H9 (cell line): ENCODE measurements at regions not wholly inside any gene's neighbourhood (a gene's known extent, or its start where the extent isn't known, plus 50 kb on each side); places are given as distances from the start of the nearest gene placed in this dataset.

Source experiments
- DNase-seq: peaks from one replicate; pipeline ENCODE4 v3.0.0-alpha.2; 2017
- H2AFZ ChIP-seq: one replicate; pipeline ENCODE4 v1.6.1; 2013; ENCODE audit warnings: mild to moderate bottlenecking, low read length, control low read depth, moderate library complexity
- H2AK5ac ChIP-seq: 2 replicates; pipeline ENCODE4 v1.6.1; 2013; ENCODE audit warnings: low read length, control low read depth, mixed read lengths; ENCODE audit not compliant: insufficient read length
- H2BK120ac ChIP-seq: one replicate; pipeline ENCODE4 v1.6.1; 2013; ENCODE audit warnings: low read depth, mild to moderate bottlenecking, low read length, control low read depth, inconsistent platforms; ENCODE audit not compliant: poor library complexity, severe bottlenecking
- H2BK12ac ChIP-seq: 2 replicates; pipeline ENCODE4 v1.6.1; 2013; ENCODE audit warnings: low read length, control low read depth, mixed read lengths, low read depth; ENCODE audit not compliant: insufficient read length
- H2BK15ac ChIP-seq: 2 replicates; pipeline ENCODE4 v1.6.1; 2013; ENCODE audit warnings: low read depth, low read length, control low read depth
- H2BK20ac ChIP-seq: one replicate; pipeline ENCODE4 v1.6.1; 2013; ENCODE audit warnings: low read depth, mild to moderate bottlenecking, low read length, control low read depth, inconsistent platforms; ENCODE audit not compliant: poor library complexity, severe bottlenecking
- H2BK5ac ChIP-seq: 2 replicates; pipeline ENCODE4 v1.6.1; 2013; ENCODE audit warnings: low read length, control low read depth, mixed read lengths; ENCODE audit not compliant: insufficient read length
- H3K14ac ChIP-seq: 2 replicates; pipeline ENCODE4 v1.6.1; 2013; ENCODE audit warnings: low read length, control low read depth; ENCODE audit not compliant: insufficient read depth
- H3K18ac ChIP-seq: 2 replicates; pipeline ENCODE4 v1.6.1; 2013; ENCODE audit warnings: low read depth, mild to moderate bottlenecking, mixed read lengths, low read length, control low read depth; ENCODE audit not compliant: insufficient read length
- H3K23ac ChIP-seq: 2 replicates; pipeline ENCODE4 v1.6.1; 2013; ENCODE audit warnings: low read length, control low read depth, mixed read lengths, low read depth; ENCODE audit not compliant: insufficient read length
- H3K23me2 ChIP-seq: 2 replicates; pipeline ENCODE4 v1.6.1; 2013; ENCODE audit warnings: low read depth, mild to moderate bottlenecking, mixed read lengths, low read length, control low read depth; ENCODE audit not compliant: insufficient read length, poor library complexity, severe bottlenecking
- H3K27ac ChIP-seq: 2 replicates; pipeline ENCODE4 v1.5.1; 2013; ENCODE audit warnings: low read length, control low read depth, mixed read lengths, low read depth; ENCODE audit not compliant: insufficient read length
- H3K27me3 ChIP-seq: 2 replicates; pipeline ENCODE4 v1.6.1; 2013; ENCODE audit warnings: low read length, control low read depth, inconsistent platforms; ENCODE audit not compliant: insufficient read depth
- H3K4ac ChIP-seq: 2 replicates; pipeline ENCODE4 v1.6.1; 2013; ENCODE audit warnings: low read depth, mild to moderate bottlenecking, control low read depth, inconsistent platforms, low read length, moderate library complexity
- H3K4me1 ChIP-seq: 2 replicates; pipeline ENCODE4 v1.6.1; 2013; ENCODE audit warnings: low read length, control low read depth, inconsistent platforms; ENCODE audit not compliant: insufficient read depth
- H3K4me2 ChIP-seq: 2 replicates; pipeline ENCODE4 v1.6.1; 2013; ENCODE audit warnings: low read length, control low read depth, mixed read lengths; ENCODE audit not compliant: insufficient read length, insufficient read depth
- H3K56ac ChIP-seq: 2 replicates; pipeline ENCODE4 v1.6.1; 2013; ENCODE audit warnings: low read depth, mild to moderate bottlenecking, mixed read lengths, low read length, control low read depth; ENCODE audit not compliant: insufficient read length
- H3K79me1 ChIP-seq: 2 replicates; pipeline ENCODE4 v1.6.1; 2013; ENCODE audit warnings: low read depth, mild to moderate bottlenecking, moderate library complexity, low read length, control low read depth, inconsistent platforms; ENCODE audit not compliant: insufficient read depth, poor library complexity, severe bottlenecking
- H3K79me2 ChIP-seq: 2 replicates; pipeline ENCODE4 v1.6.1; 2013; ENCODE audit warnings: low read length, control low read depth, inconsistent platforms; ENCODE audit not compliant: insufficient read depth
- H3K9ac ChIP-seq: 2 replicates; pipeline ENCODE4 v1.6.1; 2013; ENCODE audit warnings: low read length, control low read depth, mixed read lengths; ENCODE audit not compliant: insufficient read length; ENCODE audit errors: extremely low read depth
- H3K9me3 ChIP-seq: one replicate; pipeline ENCODE4 v1.6.1; 2013; ENCODE audit warnings: low read depth, low read length, inconsistent platforms; ENCODE audit not compliant: control insufficient read depth
- H3T11ph ChIP-seq: one replicate; pipeline ENCODE4 v1.6.1; 2013; ENCODE audit warnings: mild to moderate bottlenecking, low read length, control low read depth, inconsistent platforms
- H4K20me1 ChIP-seq: one replicate; pipeline ENCODE4 v1.6.1; 2013; ENCODE audit not compliant: control insufficient read depth, insufficient read length, insufficient read depth
- H4K5ac ChIP-seq: 2 replicates; pipeline ENCODE4 v1.6.1; 2013; ENCODE audit warnings: low read depth, mild to moderate bottlenecking, mixed read lengths, low read length, control low read depth; ENCODE audit not compliant: insufficient read length
- H4K8ac ChIP-seq: replicated peaks from 2 replicates; pipeline ENCODE4 v1.6.1; 2013; ENCODE audit warnings: low read length, control low read depth, mixed read lengths, low read depth; ENCODE audit not compliant: insufficient read length
- H4K91ac ChIP-seq: 2 replicates; pipeline ENCODE4 v1.6.1; 2013; ENCODE audit warnings: low read depth, mild to moderate bottlenecking, moderate library complexity, mixed read lengths, low read length, control low read depth; ENCODE audit not compliant: insufficient read length
- H3K27ac Mint-ChIP-seq, 3 experiments: 2 replicates in 2 of 3; 3 replicates in 1 of 3; pipeline ENCODE4 v1.8.0; 2020 to 2021; ENCODE audit warnings: mixed read lengths in 3 of 3, mild to moderate bottlenecking in 1 of 3, moderate library complexity in 1 of 3
- H3K27me3 Mint-ChIP-seq: 2 replicates; pipeline ENCODE4 v1.8.0; 2021; ENCODE audit warnings: low read depth, mild to moderate bottlenecking, moderate library complexity, mixed read lengths
- H3K36me3 Mint-ChIP-seq, 3 experiments: 2 replicates in 2 of 3; 3 replicates in 1 of 3; pipeline ENCODE4 v1.8.0; 2020 to 2021; ENCODE audit warnings: low read depth in 3 of 3, mixed read lengths in 3 of 3; ENCODE audit not compliant: insufficient read depth in 1 of 3
- H3K4me1 Mint-ChIP-seq, 2 experiments: 2 replicates each; pipeline ENCODE4 v1.8.0; 2020; ENCODE audit warnings: mixed read lengths in 2 of 2
- H3K4me3 Mint-ChIP-seq, 2 experiments: 2 replicates in 1 of 2; 3 replicates in 1 of 2; pipeline ENCODE4 v1.8.0; 2020 to 2021; ENCODE audit warnings: mild to moderate bottlenecking in 2 of 2, mixed read lengths in 2 of 2, moderate library complexity in 1 of 2
- H3K9me3 Mint-ChIP-seq, 2 experiments: 2 replicates in 1 of 2; 3 replicates in 1 of 2; pipeline ENCODE4 v1.8.0; 2020; ENCODE audit warnings: mild to moderate bottlenecking in 2 of 2, mixed read lengths in 2 of 2, moderate library complexity in 1 of 2
- WGBS: extraction: QIAGEN DNeasy Blood & Tissue Kit; methylation state at CpG from one replicate; pipeline ENCODE4 v1.1.7; 2013; ENCODE audit warnings: missing lambda C conversion rate, low lambda C conversion rate, mixed read lengths; ENCODE audit not compliant: insufficient read length; ENCODE audit errors: extremely low coverage; 5-methylcytosine and 5-hydroxymethylcytosine counted together
- TF ChIP-seq, protein P1 (sequence below): fragments of 200-600 bp; sonication (generic); conservative IDR thresholded peaks from 3 replicates; pipeline ENCODE4 v1.8.0; 2021; ENCODE audit warnings: antibody characterized with exemption, mild to moderate bottlenecking

DNA sequence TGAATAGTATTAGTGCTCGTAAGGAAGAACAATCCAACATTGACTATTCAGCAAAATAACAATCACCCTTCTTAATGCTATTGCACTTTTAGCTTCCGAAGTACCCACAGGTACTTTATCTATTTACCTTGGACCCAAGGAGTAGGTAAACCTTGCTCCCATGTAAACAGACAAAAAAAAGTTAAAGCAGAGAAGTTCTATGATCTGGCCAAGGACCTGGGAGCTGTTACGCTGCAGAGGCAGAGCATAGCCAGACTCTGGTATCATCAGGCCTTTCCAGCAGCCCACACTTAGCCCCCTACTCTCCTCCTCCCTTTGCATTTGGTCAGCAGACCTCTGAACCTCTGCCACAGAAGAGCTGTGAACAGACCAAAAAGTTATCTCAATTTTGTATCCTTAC, 130.3 kb upstream of the TPM1 start:
- H3K14ac ChIP-seq, result no peak overlapping the region
- no peak overlapping the region for H3T11ph ChIP-seq
- peaks cover 9% of the 10 kb centered on the region; the same call in 1 of the 2 replicates for H3K4me1 ChIP-seq
- no CpG with 5 or more reads among the region's 3 CpGs for WGBS
- H4K91ac ChIP-seq, result no peak overlapping the region
- no peaks in the 10 kb centered on the region; a peak in 1 of 5 replicates for H3K9me3 Mint-ChIP-seq
- no peak overlapping the region for H3K4ac ChIP-seq
- H3K27ac ChIP-seq, result no peak overlapping the region
- no peaks in the 10 kb centered on the region for H3K27me3 Mint-ChIP-seq
- no peaks in the 10 kb centered on the region for H3K9me3 ChIP-seq
- no peak overlapping the region for H4K8ac ChIP-seq
- no peak overlapping the region for H3K9ac ChIP-seq
- peaks cover 63 to 65% of the 10 kb centered on the region in 2 experiments for H3K4me1 Mint-ChIP-seq
- peak overlapping the region in 1 of 3 experiments; percentile 24; a peak in 2 of 7 replicates for H3K27ac Mint-ChIP-seq
- no peak overlapping the region for H2AFZ ChIP-seq
- H2BK120ac ChIP-seq, result no peak overlapping the region
- no peak overlapping the region for H2AK5ac ChIP-seq
- H3K18ac ChIP-seq, result no peak overlapping the region
- H3K36me3 Mint-ChIP-seq, result peaks cover 0 to 3% (median 0%) of the 10 kb centered on the region in 3 experiments; a peak in 2 of 7 replicates
- TF ChIP-seq, protein P1, sequence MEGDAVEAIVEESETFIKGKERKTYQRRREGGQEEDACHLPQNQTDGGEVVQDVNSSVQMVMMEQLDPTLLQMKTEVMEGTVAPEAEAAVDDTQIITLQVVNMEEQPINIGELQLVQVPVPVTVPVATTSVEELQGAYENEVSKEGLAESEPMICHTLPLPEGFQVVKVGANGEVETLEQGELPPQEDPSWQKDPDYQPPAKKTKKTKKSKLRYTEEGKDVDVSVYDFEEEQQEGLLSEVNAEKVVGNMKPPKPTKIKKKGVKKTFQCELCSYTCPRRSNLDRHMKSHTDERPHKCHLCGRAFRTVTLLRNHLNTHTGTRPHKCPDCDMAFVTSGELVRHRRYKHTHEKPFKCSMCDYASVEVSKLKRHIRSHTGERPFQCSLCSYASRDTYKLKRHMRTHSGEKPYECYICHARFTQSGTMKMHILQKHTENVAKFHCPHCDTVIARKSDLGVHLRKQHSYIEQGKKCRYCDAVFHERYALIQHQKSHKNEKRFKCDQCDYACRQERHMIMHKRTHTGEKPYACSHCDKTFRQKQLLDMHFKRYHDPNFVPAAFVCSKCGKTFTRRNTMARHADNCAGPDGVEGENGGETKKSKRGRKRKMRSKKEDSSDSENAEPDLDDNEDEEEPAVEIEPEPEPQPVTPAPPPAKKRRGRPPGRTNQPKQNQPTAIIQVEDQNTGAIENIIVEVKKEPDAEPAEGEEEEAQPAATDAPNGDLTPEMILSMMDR, result no peak
- no peaks in the 10 kb centered on the region for H3K79me1 ChIP-seq
- no peaks in the 10 kb centered on the region for H3K23me2 ChIP-seq
- H3K56ac ChIP-seq, result no peak overlapping the region
- no peak for DNase-seq
- no peak overlapping the region for H2BK15ac ChIP-seq
- no peaks in the 10 kb centered on the region for H3K27me3 ChIP-seq
- no peak overlapping the region for H4K5ac ChIP-seq
- no peak overlapping the region for H2BK5ac ChIP-seq
- no peak overlapping the region for H3K23ac ChIP-seq
- no peak overlapping the region for H2BK20ac ChIP-seq
- H2BK12ac ChIP-seq, result no peak overlapping the region
- no peaks in the 10 kb centered on the region for H3K79me2 ChIP-seq
- no peak overlapping the region for H3K4me3 Mint-ChIP-seq
- H4K20me1 ChIP-seq, result no peaks in the 10 kb centered on the region
- no peak overlapping the region for H3K4me2 ChIP-seq
